Hepatocyte (in vitro differentiated cells): ENCODE measurements at regions not wholly inside any gene's neighbourhood (a gene's known extent, or its start where the extent isn't known, plus 50 kb on each side); places are given as distances from the start of the nearest gene placed in this dataset.

ENCODE experiments used
- DNase-seq: peaks from one replicate; pipeline ENCODE4 v3.0.0-alpha.2; 2016; ENCODE audit warnings: low spot score
- H2AFZ ChIP-seq: fragments of 200-600 bp; sonication (generic); 2 replicates; pipeline ENCODE4 v1.6.0; 2016; ENCODE audit warnings: antibody characterized with exemption, mild to moderate bottlenecking
- H3K27ac ChIP-seq: fragments of 200-600 bp; sonication (generic); 2 replicates; pipeline ENCODE4 v1.5.1; 2016; ENCODE audit warnings: mild to moderate bottlenecking
- H3K27me3 ChIP-seq: fragments of 200-600 bp; sonication (generic); 2 replicates; pipeline ENCODE4 v1.6.1; 2016
- H3K36me3 ChIP-seq: fragments of 200-600 bp; sonication (generic); replicated peaks from 2 replicates; pipeline ENCODE4 v1.5.1; 2016; ENCODE audit warnings: low read depth; ENCODE audit not compliant: insufficient read depth
- H3K4me1 ChIP-seq: fragments of 200-600 bp; sonication (generic); 2 replicates; pipeline ENCODE4 v1.5.1; 2016; ENCODE audit warnings: mild to moderate bottlenecking, moderate library complexity; ENCODE audit not compliant: insufficient read depth
- H3K4me2 ChIP-seq: fragments of 200-600 bp; sonication (generic); 2 replicates; pipeline ENCODE4 v1.6.0; 2016
- H3K4me3 ChIP-seq: fragments of 200-600 bp; sonication (generic); 2 replicates; pipeline ENCODE4 v1.5.1; 2016; ENCODE audit warnings: mild to moderate bottlenecking
- H3K79me2 ChIP-seq: fragments of 200-600 bp; sonication (generic); 2 replicates; pipeline ENCODE4 v1.6.0; 2017; ENCODE audit warnings: mild to moderate bottlenecking
- H3K9me2 ChIP-seq: fragments of 200-600 bp; sonication (generic); replicated peaks from 2 replicates; pipeline ENCODE4 v1.6.0; 2017; ENCODE audit warnings: mild to moderate bottlenecking; ENCODE audit not compliant: insufficient read depth
- H3K9me3 ChIP-seq: fragments of 200-600 bp; sonication (generic); 2 replicates; pipeline ENCODE4 v1.5.1; 2016; ENCODE audit warnings: low read depth, mild to moderate bottlenecking
- H4K20me1 ChIP-seq: fragments of 200-600 bp; sonication (generic); 2 replicates; pipeline ENCODE4 v1.6.0; 2016; ENCODE audit warnings: mild to moderate bottlenecking; ENCODE audit not compliant: insufficient read depth, poor library complexity, severe bottlenecking
- EZH2 ChIP-seq: fragments of 200-600 bp; sonication (generic); IDR thresholded peaks from 2 replicates; pipeline ENCODE4 v1.6.1; 2016; ENCODE audit warnings: antibody characterized with exemption, mild to moderate bottlenecking, borderline replicate concordance
- EZH2phosphoT487 ChIP-seq: fragments of 200-600 bp; sonication (generic); IDR thresholded peaks from one replicate; pipeline ENCODE4 v1.6.1; 2018; ENCODE audit warnings: antibody characterized with exemption, mild to moderate bottlenecking, low read depth, moderate library complexity; ENCODE audit not compliant: unreplicated experiment, severe bottlenecking
- WGBS: methylation state at CpG from one replicate; pipeline ENCODE4 v1.1.6; 2016; ENCODE audit warnings: low lambda C conversion rate; ENCODE audit errors: missing lambda C conversion rate; 5-methylcytosine and 5-hydroxymethylcytosine counted together
- TF ChIP-seq, protein P1 (sequence below): fragments of 200-600 bp; sonication (generic); IDR thresholded peaks from 2 replicates; pipeline ENCODE4 v1.5.1; 2016; ENCODE audit warnings: antibody characterized with exemption, mild to moderate bottlenecking; ENCODE audit not compliant: poor library complexity

- no peaks in the 10 kb centered on the region for H4K20me1 ChIP-seq
- H2AFZ ChIP-seq: no peak overlapping the region
- H3K4me2 ChIP-seq: no peak overlapping the region
- no peaks in the 10 kb centered on the region for H3K9me3 ChIP-seq
- H3K27ac ChIP-seq: no peak overlapping the region
- no peaks in the 10 kb centered on the region for H3K9me2 ChIP-seq
- H3K4me1 ChIP-seq: peaks cover 4% of the 10 kb centered on the region
- H3K36me3 ChIP-seq: no peaks in the 10 kb centered on the region
- H3K79me2 ChIP-seq: no peaks in the 10 kb centered on the region
- TF ChIP-seq EZH2: no peak
- TF ChIP-seq, protein P1, sequence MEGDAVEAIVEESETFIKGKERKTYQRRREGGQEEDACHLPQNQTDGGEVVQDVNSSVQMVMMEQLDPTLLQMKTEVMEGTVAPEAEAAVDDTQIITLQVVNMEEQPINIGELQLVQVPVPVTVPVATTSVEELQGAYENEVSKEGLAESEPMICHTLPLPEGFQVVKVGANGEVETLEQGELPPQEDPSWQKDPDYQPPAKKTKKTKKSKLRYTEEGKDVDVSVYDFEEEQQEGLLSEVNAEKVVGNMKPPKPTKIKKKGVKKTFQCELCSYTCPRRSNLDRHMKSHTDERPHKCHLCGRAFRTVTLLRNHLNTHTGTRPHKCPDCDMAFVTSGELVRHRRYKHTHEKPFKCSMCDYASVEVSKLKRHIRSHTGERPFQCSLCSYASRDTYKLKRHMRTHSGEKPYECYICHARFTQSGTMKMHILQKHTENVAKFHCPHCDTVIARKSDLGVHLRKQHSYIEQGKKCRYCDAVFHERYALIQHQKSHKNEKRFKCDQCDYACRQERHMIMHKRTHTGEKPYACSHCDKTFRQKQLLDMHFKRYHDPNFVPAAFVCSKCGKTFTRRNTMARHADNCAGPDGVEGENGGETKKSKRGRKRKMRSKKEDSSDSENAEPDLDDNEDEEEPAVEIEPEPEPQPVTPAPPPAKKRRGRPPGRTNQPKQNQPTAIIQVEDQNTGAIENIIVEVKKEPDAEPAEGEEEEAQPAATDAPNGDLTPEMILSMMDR: no peak
- 76% methylated on average over 5 of the region's 5 CpGs for WGBS
- H3K27me3 ChIP-seq: no peaks in the 10 kb centered on the region
- DNase-seq: no peak
- H3K4me3 ChIP-seq: no peak overlapping the region
Measured at GRCh38 chr1:82152356-82153271, 351.9 kb downstream of the ADGRL2 start.

DNA sequence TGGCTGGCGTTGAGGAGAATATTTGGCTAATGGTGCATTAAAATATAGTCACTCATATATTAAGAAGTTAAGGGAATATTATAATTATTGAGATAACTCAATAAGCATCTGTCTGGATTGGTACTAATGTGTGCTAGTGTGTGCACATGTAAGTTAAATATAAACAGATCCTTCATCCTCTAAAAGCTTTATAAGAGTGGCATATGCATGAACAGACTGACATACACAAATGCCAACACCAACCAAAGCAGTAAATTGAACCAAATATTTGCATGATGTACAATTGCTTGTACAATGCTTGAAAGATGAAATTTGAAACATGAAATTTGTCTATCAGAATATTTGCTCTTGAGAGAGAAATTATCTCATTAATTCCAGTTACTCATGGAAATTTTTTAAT, 344.9 kb downstream of the ADGRL2 start:
- H3K27ac ChIP-seq: no peak overlapping the region
- 84% methylated on average over 1 of the region's 1 CpG for WGBS
- H3K27me3 ChIP-seq: no peaks in the 10 kb centered on the region
- no peaks in the 10 kb centered on the region for H4K20me1 ChIP-seq
- TF ChIP-seq, protein P1: no peak
- no peak for TF ChIP-seq EZH2phosphoT487
- TF ChIP-seq EZH2: no peak
- no peaks in the 10 kb centered on the region for H3K9me3 ChIP-seq
- no peak overlapping the region for H3K4me3 ChIP-seq
- no peaks in the 10 kb centered on the region for H3K9me2 ChIP-seq
- H3K36me3 ChIP-seq: no peaks in the 10 kb centered on the region
- no peak overlapping the region for H2AFZ ChIP-seq
- H3K4me2 ChIP-seq: no peak overlapping the region
- no peaks in the 10 kb centered on the region for H3K4me1 ChIP-seq
- no peaks in the 10 kb centered on the region for H3K79me2 ChIP-seq
- DNase-seq: no peak

DNA sequence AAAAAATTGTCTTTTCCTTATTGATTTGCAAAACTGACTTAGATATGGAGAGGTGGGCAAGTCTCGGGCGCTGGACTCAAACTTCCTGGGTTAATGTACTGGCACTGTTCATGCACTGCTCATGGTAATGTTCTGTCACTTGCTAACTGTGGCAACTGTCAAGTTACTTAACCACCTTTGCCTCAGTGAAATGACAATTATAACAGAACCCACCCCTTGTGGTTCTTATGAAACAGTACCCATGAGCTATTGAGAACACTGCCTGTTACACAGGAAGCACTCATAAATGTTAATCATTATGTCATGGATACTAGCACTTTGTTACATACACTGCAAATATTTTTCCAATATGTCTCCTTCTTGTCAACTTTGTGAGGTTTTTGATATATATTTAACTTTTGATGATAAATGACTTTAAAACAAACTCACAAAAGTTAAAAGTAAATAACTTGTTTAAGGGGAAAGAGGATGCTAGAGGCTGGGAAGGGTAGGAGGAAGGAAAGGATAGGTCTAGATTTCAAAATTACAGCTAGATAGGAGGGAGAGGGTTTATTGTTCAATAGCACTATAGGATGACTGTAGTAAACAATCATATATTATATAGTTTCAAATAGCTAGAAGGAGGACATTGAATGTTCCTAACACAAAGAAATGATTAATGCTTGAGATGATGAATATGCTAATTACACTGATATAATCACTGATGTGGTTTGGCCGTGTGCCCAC, 342.5 kb downstream of the ADGRL2 start:
- WGBS: 90% methylated on average over 3 of the region's 3 CpGs
- no peak for DNase-seq
- Histone ChIP-seq H3K4me3 (no peak overlapping the region), H3K4me1 (no peaks in the 10 kb centered on the region), H3K27ac (no peak overlapping the region), H3K9me2 (no peaks in the 10 kb centered on the region), H3K9me3 (no peaks in the 10 kb centered on the region), H4K20me1 (no peaks in the 10 kb centered on the region), H2AFZ (no peak overlapping the region), H3K4me2 (no peak overlapping the region), H3K36me3 (no peaks in the 10 kb centered on the region), H3K79me2 (no peaks in the 10 kb centered on the region), H3K27me3 (no peaks in the 10 kb centered on the region)
- TF ChIP-seq, protein P1: no peak
- TF ChIP-seq EZH2phosphoT487 (no peak), EZH2 (no peak)
